GM10248 (cell line): ENCODE measurements at regions not wholly inside any gene's neighbourhood (a gene's known extent, or its start where the extent isn't known, plus 50 kb on each side); places are given as distances from the start of the nearest gene placed in this dataset.
"Not testable (repeated sequence)": the region's sequence is repeated elsewhere in the genome, so short reads cannot be mapped to it uniquely, and the experiment has no call there.

Experiments used
- CTCF ChIA-PET: fragments of 300-600 bp; sonication (Branson Sonifier 250); formaldehyde crosslinking; extraction: SDS; loops from one replicate; lab custom pipeline; 2021; ENCODE audit warnings: antibody characterized with exemption; lab: Yijun Ruan, JAX
- POLR2A ChIA-PET: fragments of 350-650 bp; sonication (Branson Sonifier 250); formaldehyde crosslinking; extraction: SDS; loops from one replicate; lab custom pipeline; 2020; ENCODE audit warnings: antibody characterized with exemption; lab: Yijun Ruan, JAX
- DNase-seq: peaks from one replicate; pipeline ENCODE4 v3.0.0; 2012; ENCODE audit errors: extremely low spot score
- TF ChIP-seq, protein P1 (sequence below): IDR thresholded peaks from 2 replicates; pipeline ENCODE4 v1.5.1; 2012; ENCODE audit warnings: mild to moderate bottlenecking, low read depth; ENCODE audit errors: extremely low read depth, missing control alignments, control extremely low read depth

DNA sequence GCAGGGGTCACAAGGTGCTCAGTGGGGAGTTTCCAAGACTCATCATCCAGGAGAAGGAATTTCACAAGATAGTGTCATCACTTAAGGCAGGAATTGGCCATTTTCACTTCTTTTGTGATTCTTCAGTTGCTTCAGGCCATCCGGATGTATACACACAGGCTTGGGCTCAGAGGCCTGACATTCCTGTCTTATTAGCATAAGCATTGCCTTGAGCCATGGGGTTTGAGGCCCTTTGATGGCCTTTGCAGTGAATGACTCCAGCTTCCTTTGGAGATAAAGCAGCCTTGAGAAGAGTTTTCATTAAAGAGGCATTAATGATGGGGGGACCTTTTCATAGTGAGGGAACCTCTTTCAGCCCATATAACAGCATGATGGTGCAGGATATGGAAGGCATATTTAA is 366.0 kb upstream of the CNTNAP5 start:
- TF ChIP-seq, protein P1, sequence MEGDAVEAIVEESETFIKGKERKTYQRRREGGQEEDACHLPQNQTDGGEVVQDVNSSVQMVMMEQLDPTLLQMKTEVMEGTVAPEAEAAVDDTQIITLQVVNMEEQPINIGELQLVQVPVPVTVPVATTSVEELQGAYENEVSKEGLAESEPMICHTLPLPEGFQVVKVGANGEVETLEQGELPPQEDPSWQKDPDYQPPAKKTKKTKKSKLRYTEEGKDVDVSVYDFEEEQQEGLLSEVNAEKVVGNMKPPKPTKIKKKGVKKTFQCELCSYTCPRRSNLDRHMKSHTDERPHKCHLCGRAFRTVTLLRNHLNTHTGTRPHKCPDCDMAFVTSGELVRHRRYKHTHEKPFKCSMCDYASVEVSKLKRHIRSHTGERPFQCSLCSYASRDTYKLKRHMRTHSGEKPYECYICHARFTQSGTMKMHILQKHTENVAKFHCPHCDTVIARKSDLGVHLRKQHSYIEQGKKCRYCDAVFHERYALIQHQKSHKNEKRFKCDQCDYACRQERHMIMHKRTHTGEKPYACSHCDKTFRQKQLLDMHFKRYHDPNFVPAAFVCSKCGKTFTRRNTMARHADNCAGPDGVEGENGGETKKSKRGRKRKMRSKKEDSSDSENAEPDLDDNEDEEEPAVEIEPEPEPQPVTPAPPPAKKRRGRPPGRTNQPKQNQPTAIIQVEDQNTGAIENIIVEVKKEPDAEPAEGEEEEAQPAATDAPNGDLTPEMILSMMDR: no peak
- ChIA-PET POLR2A (no interaction called here), CTCF (no interaction called here)
- no peak for DNase-seq

DNA sequence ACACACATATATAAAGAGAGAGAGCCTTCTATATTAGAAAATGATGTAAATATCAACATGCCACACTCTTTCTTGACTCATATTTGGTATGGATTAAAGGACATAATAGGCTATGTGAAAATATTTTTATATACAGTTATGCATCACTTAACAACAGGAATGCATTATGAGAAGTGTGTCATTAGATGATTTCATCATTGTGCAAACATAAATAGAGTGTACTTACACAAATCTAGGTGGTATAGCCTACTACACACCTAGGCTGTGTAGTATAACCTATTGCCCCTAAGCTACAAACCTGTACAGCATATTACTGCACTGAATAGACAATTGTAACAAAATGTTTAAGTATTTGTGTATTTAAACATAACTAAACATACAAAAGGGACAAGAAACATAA is 354.8 kb upstream of the CNTNAP5 start:
- ChIA-PET POLR2A (no interaction called here), CTCF (no interaction called here)
- no peak for DNase-seq
- TF ChIP-seq, protein P1: no peak

DNA sequence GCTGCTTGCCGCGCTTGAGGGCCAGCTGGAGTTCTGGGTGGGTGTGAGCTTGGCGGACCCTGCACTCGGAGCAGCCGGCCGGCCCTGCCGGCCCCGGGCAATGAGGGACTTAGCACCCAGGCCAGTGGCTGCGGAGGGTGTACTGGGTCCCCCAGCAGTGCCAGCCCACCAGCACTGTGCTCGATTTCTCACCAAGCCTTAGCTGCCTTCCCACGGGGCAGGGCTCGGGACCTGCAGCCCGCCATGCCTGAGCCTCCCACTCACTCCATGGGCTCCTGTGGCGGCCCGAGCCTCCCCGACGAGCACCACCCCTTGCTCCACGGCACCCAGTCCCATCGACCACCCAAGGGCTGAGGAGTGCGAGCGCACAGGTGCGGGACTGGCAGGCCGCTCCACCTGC is 341.3 kb upstream of the CNTNAP5 start:
- DNase-seq, POLR2A ChIA-PET, CTCF ChIA-PET: not testable (repeated sequence)

DNA sequence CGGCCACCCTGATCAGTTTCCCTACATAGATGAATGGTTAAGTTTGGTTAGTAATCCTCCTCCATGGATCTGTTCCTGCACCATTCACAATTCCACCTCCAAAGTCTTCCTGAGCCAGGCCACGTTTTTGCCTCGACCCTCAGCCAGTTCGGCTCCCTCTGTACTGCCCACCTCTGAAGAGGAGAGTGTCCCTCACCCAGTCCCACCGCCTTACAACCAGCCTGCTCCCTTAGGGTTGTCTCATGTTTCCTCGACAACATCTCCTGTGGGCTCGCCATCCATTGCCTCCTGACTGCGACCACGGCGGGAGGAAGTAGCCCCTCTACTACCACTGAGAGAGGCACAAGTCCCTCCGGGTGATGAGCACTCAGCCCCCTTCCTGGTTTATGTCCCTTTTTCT is 338.0 kb upstream of the CNTNAP5 start:
- no peak for DNase-seq
- TF ChIP-seq, protein P1: no peak
- ChIA-PET POLR2A (no interaction called here), CTCF (interaction anchor here (1.4 to 1.6 kb wide), 2 partner anchors 14 to 43 kb away, joined by 4 read pairs; no protein-coding TSS in a partner anchor)

DNA sequence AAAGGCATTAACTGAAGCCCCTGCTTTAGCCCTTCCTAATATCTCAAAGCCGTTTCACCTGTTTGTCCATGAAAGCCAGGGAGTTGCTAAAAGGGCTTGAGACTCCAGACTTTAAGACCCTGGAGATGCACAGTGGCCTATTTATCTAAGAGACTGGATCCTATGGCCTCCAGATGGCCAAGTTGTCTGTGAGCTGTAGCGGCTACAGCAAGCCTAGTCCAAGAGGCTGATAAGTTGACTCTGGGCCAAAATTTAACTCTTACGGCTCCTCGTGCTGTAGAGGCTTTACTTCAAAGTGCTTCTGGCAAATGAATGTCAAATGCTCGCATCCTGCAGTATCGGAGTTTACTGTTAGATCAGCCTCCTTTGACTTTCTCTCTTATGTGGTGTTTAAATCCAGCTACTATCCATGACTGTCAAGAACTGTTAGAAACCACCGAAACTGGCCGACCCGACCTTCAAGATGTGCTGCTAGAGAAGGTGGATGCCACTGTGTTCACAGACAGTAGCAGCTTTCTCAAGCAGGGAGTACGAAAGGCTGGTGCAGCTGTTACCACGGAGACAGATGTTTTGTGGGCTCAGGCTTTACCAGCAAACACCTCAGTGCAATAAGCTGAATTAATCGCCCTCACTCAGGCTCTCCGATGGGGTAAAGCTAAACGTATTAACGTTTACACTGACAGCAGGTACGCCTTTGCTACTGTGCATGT is 336.7 kb upstream of the CNTNAP5 start:
- no peak for DNase-seq
- ChIA-PET POLR2A (no interaction called here), CTCF (interaction anchor here (1.4 kb wide), 1 partner anchor 13 kb away, joined by 4 read pairs; no protein-coding TSS in a partner anchor)
- TF ChIP-seq, protein P1: no peak

DNA sequence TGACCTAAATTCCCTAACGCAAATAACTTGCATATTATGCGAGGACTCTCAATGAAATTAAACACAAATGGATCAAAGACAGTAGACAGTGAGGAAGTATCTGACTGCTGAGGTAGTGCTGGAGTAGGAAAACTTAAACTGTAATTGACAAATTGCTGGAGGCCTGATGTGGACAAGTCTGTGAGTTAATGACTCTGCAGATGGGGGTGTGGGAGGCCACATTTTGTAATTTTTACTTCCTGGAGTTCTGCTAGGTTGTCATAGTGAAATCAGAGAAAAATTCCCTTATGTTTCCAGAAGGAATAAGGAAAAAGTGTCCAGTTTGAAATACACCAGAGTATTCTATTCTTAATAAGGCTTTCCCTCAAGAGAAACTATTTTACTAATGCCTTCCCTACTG is 333.0 kb upstream of the CNTNAP5 start:
- ChIA-PET POLR2A (no interaction called here), CTCF (no interaction called here)
- TF ChIP-seq, protein P1: no peak
- no peak for DNase-seq

DNA sequence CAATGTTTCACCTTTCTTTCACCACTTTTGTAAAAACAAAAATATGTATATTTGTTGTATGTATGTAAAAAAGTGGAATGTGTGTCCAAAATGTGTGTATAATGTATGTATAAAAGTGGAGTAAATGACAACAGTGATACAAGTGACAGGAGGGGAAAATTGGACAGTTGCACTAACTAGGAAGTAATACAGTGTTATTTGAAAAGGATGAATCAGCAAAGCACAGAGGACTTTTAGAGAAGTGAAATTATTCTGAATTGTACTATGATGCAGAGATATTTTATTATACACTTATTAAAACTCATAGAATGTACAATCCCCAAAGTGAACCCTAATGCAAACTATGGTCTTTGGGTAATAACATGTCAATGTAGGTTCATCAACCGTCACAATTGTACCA is 331.3 kb upstream of the CNTNAP5 start:
- no peak for DNase-seq
- POLR2A ChIA-PET: no interaction called here

More for the DNA sequence above, 331.3 kb upstream of the CNTNAP5 start:
- CTCF ChIA-PET: no interaction called here
- TF ChIP-seq, protein P1: no peak
